Neural cell (in vitro differentiated cells): ENCODE measurements at regions not wholly inside any gene's neighbourhood (a gene's known extent, or its start where the extent isn't known, plus 50 kb on each side); places are given as distances from the start of the nearest gene placed in this dataset.

Source experiments
- H2AFZ ChIP-seq: fragments of 200-600, 300-800 bp; sonication (generic), shearing (Covaris generic); 2 replicates; pipeline ENCODE4 v1.6.0; 2014; ENCODE audit warnings: low read depth, mild to moderate bottlenecking, antibody characterized with exemption, low read length, moderate library complexity
- H3F3A ChIP-seq: fragments of 200-600 bp; shearing (Covaris generic); 2 replicates; pipeline ENCODE4 v1.6.1; 2016; ENCODE audit warnings: mild to moderate bottlenecking, moderate library complexity, mixed read lengths, antibody characterized with exemption, low read length; ENCODE audit not compliant: insufficient read depth, poor library complexity, severe bottlenecking
- H3K27ac ChIP-seq: fragments of 200-600, 300-800 bp; sonication (generic), shearing (Covaris generic); 2 replicates; pipeline ENCODE4 v1.5.1; 2014; ENCODE audit warnings: mild to moderate bottlenecking, low read length, moderate library complexity
- H3K27me3 ChIP-seq: fragments of 300-800, 200-600 bp; sonication (generic), shearing (Covaris generic); 2 replicates; pipeline ENCODE4 v1.6.0; 2014; ENCODE audit warnings: mild to moderate bottlenecking, low read depth, low read length, moderate library complexity; ENCODE audit not compliant: insufficient read depth
- H3K36me3 ChIP-seq: fragments of 300-800, 200-600 bp; sonication (generic), shearing (Covaris generic); 2 replicates; pipeline ENCODE4 v1.5.1; 2014; ENCODE audit warnings: mild to moderate bottlenecking, antibody characterized with exemption, low read length, moderate library complexity; ENCODE audit not compliant: insufficient read depth
- H3K4me2 ChIP-seq: fragments of 300-800, 200-600 bp; sonication (generic), shearing (Covaris generic); 2 replicates; pipeline ENCODE4 v1.6.0; 2014; ENCODE audit warnings: mild to moderate bottlenecking, low read length
- H3K4me3 ChIP-seq: fragments of 300-800, 200-600 bp; sonication (generic), shearing (Covaris generic); 2 replicates; pipeline ENCODE4 v1.5.1; 2014; ENCODE audit warnings: mild to moderate bottlenecking, low read length, moderate library complexity
- H3K79me2 ChIP-seq: fragments of 200-600 bp; shearing (Covaris generic); replicated peaks from 2 replicates; pipeline ENCODE4 v1.6.0; 2014; ENCODE audit warnings: mild to moderate bottlenecking, low read length, moderate library complexity; ENCODE audit not compliant: insufficient read depth
- H3K9ac ChIP-seq: fragments of 300-800, 200-600 bp; sonication (generic), shearing (Covaris generic); 2 replicates; pipeline ENCODE4 v1.6.1; 2016; ENCODE audit warnings: mild to moderate bottlenecking, low read length, mixed read lengths
- H3K9me2 ChIP-seq: fragments of 200-600 bp; shearing (Covaris generic); 2 replicates; pipeline ENCODE4 v1.6.1; 2016; ENCODE audit warnings: mild to moderate bottlenecking, low read length, mixed read lengths; ENCODE audit not compliant: insufficient read depth
- H3K9me3 ChIP-seq: fragments of 200-600, 300-800 bp; sonication (generic), shearing (Covaris generic); 2 replicates; pipeline ENCODE4 v1.6.1; 2016; ENCODE audit warnings: mild to moderate bottlenecking, mixed run types, low read length, moderate library complexity, mixed read lengths
- H4K20me1 ChIP-seq: fragments of 200-600 bp; shearing (Covaris generic); 2 replicates; pipeline ENCODE4 v1.6.1; 2016; ENCODE audit warnings: mild to moderate bottlenecking, mixed run types; ENCODE audit not compliant: insufficient read depth
- EP300 ChIP-seq: fragments of 450-650 bp; conservative IDR thresholded peaks from 2 replicates; pipeline ENCODE4 v1.6.1; 2014; ENCODE audit warnings: antibody characterized with exemption, mild to moderate bottlenecking, moderate library complexity; ENCODE audit not compliant: poor library complexity, severe bottlenecking
- EZH2 ChIP-seq: fragments of 200-600, 300-800 bp; shearing (Covaris generic), sonication (generic); IDR thresholded peaks from 2 replicates; pipeline ENCODE4 v1.6.1; 2014; ENCODE audit warnings: antibody characterized with exemption, low read length, borderline replicate concordance, mild to moderate bottlenecking; ENCODE audit not compliant: insufficient read depth, poor library complexity, severe bottlenecking
- MXI1 ChIP-seq: fragments of 450-650 bp; conservative IDR thresholded peaks from 2 replicates; pipeline ENCODE4 v1.6.1; 2014; ENCODE audit warnings: antibody characterized with exemption, mild to moderate bottlenecking; ENCODE audit not compliant: poor library complexity, severe bottlenecking
- POLR2AphosphoS5 ChIP-seq: IDR thresholded peaks from 2 replicates; pipeline ENCODE4 v1.6.1; 2012
- RAD21 ChIP-seq: fragments of 450-650 bp; conservative IDR thresholded peaks from 2 replicates; pipeline ENCODE4 v1.6.1; 2014; ENCODE audit warnings: antibody characterized with exemption, mild to moderate bottlenecking, moderate library complexity
- SMC3 ChIP-seq: fragments of 450-650 bp; conservative IDR thresholded peaks from 2 replicates; pipeline ENCODE4 v1.6.1; 2014; ENCODE audit warnings: antibody characterized with exemption, mild to moderate bottlenecking, moderate library complexity; ENCODE audit not compliant: poor library complexity
- TAF1 ChIP-seq: IDR thresholded peaks from 2 replicates; pipeline ENCODE4 v1.6.1; 2012; ENCODE audit warnings: low read depth
- TF ChIP-seq, protein P1 (sequence below): fragments of 450-650 bp; IDR thresholded peaks from 2 replicates; pipeline ENCODE4 v1.5.1; 2014; ENCODE audit warnings: antibody characterized with exemption, mild to moderate bottlenecking, moderate library complexity; ENCODE audit not compliant: poor library complexity, severe bottlenecking
- TF ChIP-seq, protein P2 (sequence below): IDR thresholded peaks from 2 replicates; pipeline ENCODE4 v1.6.1; 2012; ENCODE audit warnings: borderline replicate concordance

DNA sequence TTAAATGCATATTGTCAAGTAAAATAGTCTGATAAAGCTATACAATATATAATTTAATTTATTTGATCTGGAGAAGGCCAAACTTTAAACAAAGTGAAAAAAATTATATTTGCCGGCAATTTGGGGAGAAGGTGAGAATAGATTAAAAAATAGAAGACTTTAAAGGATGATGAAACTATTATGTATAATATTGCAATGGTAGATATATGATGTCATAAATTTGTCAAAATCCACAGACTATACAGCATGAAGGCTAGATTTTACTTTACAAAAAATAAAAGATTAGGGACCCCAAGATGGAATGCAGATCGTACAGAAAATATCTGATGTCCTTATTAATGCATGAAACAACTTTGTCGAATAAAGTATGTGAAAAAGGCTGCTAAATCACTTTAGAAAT is 67.3 kb upstream of the MAL start:
- Histone ChIP-seq H3K36me3 (no peaks in the 10 kb centered on the region), H3K9me2 (no peaks in the 10 kb centered on the region), H3K9me3 (peaks cover 8% of the 10 kb centered on the region), H4K20me1 (no peaks in the 10 kb centered on the region), H3F3A (no peaks in the 10 kb centered on the region), H3K9ac (no peak overlapping the region), H3K4me3 (no peak overlapping the region), H3K79me2 (no peaks in the 10 kb centered on the region), H3K27ac (no peak overlapping the region), H2AFZ (no peak overlapping the region), H3K4me2 (no peak overlapping the region), H3K27me3 (no peaks in the 10 kb centered on the region)
- no peak for TF ChIP-seq MXI1
- no peak for TF ChIP-seq TAF1
- TF ChIP-seq, protein P1, sequence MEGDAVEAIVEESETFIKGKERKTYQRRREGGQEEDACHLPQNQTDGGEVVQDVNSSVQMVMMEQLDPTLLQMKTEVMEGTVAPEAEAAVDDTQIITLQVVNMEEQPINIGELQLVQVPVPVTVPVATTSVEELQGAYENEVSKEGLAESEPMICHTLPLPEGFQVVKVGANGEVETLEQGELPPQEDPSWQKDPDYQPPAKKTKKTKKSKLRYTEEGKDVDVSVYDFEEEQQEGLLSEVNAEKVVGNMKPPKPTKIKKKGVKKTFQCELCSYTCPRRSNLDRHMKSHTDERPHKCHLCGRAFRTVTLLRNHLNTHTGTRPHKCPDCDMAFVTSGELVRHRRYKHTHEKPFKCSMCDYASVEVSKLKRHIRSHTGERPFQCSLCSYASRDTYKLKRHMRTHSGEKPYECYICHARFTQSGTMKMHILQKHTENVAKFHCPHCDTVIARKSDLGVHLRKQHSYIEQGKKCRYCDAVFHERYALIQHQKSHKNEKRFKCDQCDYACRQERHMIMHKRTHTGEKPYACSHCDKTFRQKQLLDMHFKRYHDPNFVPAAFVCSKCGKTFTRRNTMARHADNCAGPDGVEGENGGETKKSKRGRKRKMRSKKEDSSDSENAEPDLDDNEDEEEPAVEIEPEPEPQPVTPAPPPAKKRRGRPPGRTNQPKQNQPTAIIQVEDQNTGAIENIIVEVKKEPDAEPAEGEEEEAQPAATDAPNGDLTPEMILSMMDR: no peak
- no peak for TF ChIP-seq POLR2AphosphoS5
- no peak for TF ChIP-seq RAD21
- no peak for TF ChIP-seq EP300
- no peak for TF ChIP-seq EZH2
- TF ChIP-seq, protein P2, sequence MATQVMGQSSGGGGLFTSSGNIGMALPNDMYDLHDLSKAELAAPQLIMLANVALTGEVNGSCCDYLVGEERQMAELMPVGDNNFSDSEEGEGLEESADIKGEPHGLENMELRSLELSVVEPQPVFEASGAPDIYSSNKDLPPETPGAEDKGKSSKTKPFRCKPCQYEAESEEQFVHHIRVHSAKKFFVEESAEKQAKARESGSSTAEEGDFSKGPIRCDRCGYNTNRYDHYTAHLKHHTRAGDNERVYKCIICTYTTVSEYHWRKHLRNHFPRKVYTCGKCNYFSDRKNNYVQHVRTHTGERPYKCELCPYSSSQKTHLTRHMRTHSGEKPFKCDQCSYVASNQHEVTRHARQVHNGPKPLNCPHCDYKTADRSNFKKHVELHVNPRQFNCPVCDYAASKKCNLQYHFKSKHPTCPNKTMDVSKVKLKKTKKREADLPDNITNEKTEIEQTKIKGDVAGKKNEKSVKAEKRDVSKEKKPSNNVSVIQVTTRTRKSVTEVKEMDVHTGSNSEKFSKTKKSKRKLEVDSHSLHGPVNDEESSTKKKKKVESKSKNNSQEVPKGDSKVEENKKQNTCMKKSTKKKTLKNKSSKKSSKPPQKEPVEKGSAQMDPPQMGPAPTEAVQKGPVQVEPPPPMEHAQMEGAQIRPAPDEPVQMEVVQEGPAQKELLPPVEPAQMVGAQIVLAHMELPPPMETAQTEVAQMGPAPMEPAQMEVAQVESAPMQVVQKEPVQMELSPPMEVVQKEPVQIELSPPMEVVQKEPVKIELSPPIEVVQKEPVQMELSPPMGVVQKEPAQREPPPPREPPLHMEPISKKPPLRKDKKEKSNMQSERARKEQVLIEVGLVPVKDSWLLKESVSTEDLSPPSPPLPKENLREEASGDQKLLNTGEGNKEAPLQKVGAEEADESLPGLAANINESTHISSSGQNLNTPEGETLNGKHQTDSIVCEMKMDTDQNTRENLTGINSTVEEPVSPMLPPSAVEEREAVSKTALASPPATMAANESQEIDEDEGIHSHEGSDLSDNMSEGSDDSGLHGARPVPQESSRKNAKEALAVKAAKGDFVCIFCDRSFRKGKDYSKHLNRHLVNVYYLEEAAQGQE: no peak
- no peak for TF ChIP-seq SMC3

DNA sequence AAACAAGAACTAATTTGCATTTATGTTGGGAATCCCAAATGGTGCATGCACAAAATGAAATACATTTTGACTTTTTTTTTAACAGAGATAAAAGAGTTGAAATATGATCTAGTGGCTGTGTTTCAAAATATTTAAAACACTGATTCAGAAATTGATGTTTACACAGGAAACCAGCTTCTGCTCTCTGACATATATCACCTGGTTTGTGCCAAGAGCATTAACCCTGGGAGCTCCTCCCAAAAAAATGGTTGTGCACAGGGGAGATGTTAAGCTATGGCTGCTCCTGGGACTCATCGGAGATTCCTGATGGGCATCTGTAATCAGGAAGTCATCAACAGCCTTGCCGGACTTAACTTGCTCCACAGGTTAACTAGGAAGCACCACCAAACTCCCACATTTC is 65.2 kb upstream of the MAL start:
- Histone ChIP-seq H3F3A (no peaks in the 10 kb centered on the region), H4K20me1 (no peaks in the 10 kb centered on the region), H3K4me2 (no peak overlapping the region), H3K9me2 (no peaks in the 10 kb centered on the region), H3K36me3 (no peaks in the 10 kb centered on the region), H2AFZ (no peak overlapping the region), H3K9me3 (peaks cover 8% of the 10 kb centered on the region), H3K4me3 (no peak overlapping the region), H3K27ac (no peak overlapping the region), H3K9ac (no peak overlapping the region), H3K79me2 (no peaks in the 10 kb centered on the region), H3K27me3 (no peaks in the 10 kb centered on the region)
- TF ChIP-seq RAD21: no peak
- no peak for TF ChIP-seq EP300
- TF ChIP-seq EZH2: no peak
- no peak for TF ChIP-seq TAF1
- no peak for TF ChIP-seq SMC3
- TF ChIP-seq MXI1: no peak
- no peak for TF ChIP-seq POLR2AphosphoS5
- TF ChIP-seq, protein P2: no peak
- TF ChIP-seq, protein P1: no peak
